ENCODE measurements at regions not wholly inside any gene's neighbourhood (a gene's known extent, or its start where the extent isn't known, plus 50 kb on each side); places are given as distances from the start of the nearest gene placed in this dataset.

- H3K27ac Mint-ChIP-seq, result no peak overlapping the region
- no peak overlapping the region for H3K4me3 Mint-ChIP-seq
- DNase-seq (ENCODE audit: extremely low spot score, unreplicated experiment), result no peak
- no peaks in the 10 kb centered on the region for H3K9me3 Mint-ChIP-seq
- peaks cover 12% of the 10 kb centered on the region for H3K27me3 Mint-ChIP-seq
- H3K36me3 Mint-ChIP-seq, result no peaks in the 10 kb centered on the region
- no peaks in the 10 kb centered on the region for H3K4me1 Mint-ChIP-seq (ENCODE audit: unreplicated experiment)
- TF ChIP-seq, protein P1, sequence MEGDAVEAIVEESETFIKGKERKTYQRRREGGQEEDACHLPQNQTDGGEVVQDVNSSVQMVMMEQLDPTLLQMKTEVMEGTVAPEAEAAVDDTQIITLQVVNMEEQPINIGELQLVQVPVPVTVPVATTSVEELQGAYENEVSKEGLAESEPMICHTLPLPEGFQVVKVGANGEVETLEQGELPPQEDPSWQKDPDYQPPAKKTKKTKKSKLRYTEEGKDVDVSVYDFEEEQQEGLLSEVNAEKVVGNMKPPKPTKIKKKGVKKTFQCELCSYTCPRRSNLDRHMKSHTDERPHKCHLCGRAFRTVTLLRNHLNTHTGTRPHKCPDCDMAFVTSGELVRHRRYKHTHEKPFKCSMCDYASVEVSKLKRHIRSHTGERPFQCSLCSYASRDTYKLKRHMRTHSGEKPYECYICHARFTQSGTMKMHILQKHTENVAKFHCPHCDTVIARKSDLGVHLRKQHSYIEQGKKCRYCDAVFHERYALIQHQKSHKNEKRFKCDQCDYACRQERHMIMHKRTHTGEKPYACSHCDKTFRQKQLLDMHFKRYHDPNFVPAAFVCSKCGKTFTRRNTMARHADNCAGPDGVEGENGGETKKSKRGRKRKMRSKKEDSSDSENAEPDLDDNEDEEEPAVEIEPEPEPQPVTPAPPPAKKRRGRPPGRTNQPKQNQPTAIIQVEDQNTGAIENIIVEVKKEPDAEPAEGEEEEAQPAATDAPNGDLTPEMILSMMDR (conservative IDR thresholded peaks at IDR 0.05), result no peak
Observed at GRCh38 chr5:6262651-6263363, 115.5 kb downstream of the MED10 start.

GRCh38 chr5:6261668-6262067, 116.7 kb downstream of the MED10 start:
- H3K4me3 Mint-ChIP-seq, result no peak overlapping the region
- no peak for DNase-seq (ENCODE audit: extremely low spot score, unreplicated experiment)
- no peaks in the 10 kb centered on the region for H3K9me3 Mint-ChIP-seq
- no peaks in the 10 kb centered on the region for H3K36me3 Mint-ChIP-seq
- TF ChIP-seq, protein P1 (conservative IDR thresholded peaks at IDR 0.05), result no peak
- H3K4me1 Mint-ChIP-seq (ENCODE audit: unreplicated experiment), result no peaks in the 10 kb centered on the region
- H3K27ac Mint-ChIP-seq, result no peak overlapping the region
- peaks cover 16% of the 10 kb centered on the region for H3K27me3 Mint-ChIP-seq

DNA sequence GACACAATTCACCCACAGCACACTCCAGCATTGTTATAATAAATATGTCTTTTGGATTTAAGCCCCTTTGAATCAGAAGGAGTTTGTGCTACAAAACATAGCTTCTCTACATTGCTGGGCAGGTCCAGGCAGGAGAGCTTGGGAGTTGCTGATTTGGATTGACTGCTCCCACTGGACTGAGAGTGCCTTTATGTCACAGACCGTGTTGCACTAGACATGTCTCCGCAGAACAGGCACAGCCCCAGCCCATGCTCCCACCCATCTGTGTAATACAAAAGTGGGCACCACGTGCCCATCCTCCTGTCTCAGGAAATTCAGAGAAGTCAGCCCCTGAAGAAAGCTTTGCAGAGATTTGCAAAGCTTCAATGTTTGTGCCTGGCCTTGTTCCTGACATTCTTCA, 117.1 kb downstream of the MED10 start:
- no peaks in the 10 kb centered on the region for H3K4me1 Mint-ChIP-seq (ENCODE audit: unreplicated experiment)
- TF ChIP-seq, protein P1 (conservative IDR thresholded peaks at IDR 0.05), result no peak
- H3K27ac Mint-ChIP-seq, result no peak overlapping the region
- no peak for DNase-seq (ENCODE audit: extremely low spot score, unreplicated experiment)
- no peaks in the 10 kb centered on the region for H3K9me3 Mint-ChIP-seq
- H3K27me3 Mint-ChIP-seq, result peaks cover 18% of the 10 kb centered on the region
- H3K36me3 Mint-ChIP-seq, result no peaks in the 10 kb centered on the region
- H3K4me3 Mint-ChIP-seq, result no peak overlapping the region

GRCh38 chr5:6260846-6261245, 117.5 kb downstream of the MED10 start:
- no peaks in the 10 kb centered on the region for H3K36me3 Mint-ChIP-seq
- H3K4me3 Mint-ChIP-seq, result no peak overlapping the region
- DNase-seq (ENCODE audit: extremely low spot score, unreplicated experiment), result no peak
- H3K4me1 Mint-ChIP-seq (ENCODE audit: unreplicated experiment), result no peaks in the 10 kb centered on the region
- peaks cover 18% of the 10 kb centered on the region for H3K27me3 Mint-ChIP-seq
- H3K9me3 Mint-ChIP-seq, result no peaks in the 10 kb centered on the region
- no peak overlapping the region for H3K27ac Mint-ChIP-seq
- TF ChIP-seq, protein P1 (conservative IDR thresholded peaks at IDR 0.05), result no peak

- no peaks in the 10 kb centered on the region for H3K4me1 Mint-ChIP-seq (ENCODE audit: unreplicated experiment)
- peaks cover 12% of the 10 kb centered on the region for H3K27me3 Mint-ChIP-seq
- H3K9me3 Mint-ChIP-seq, result no peaks in the 10 kb centered on the region
- TF ChIP-seq, protein P1 (conservative IDR thresholded peaks at IDR 0.05), result no peak
- H3K4me3 Mint-ChIP-seq, result no peak overlapping the region
- no peak overlapping the region for H3K27ac Mint-ChIP-seq
- no peaks in the 10 kb centered on the region for H3K36me3 Mint-ChIP-seq
- no peak for DNase-seq (ENCODE audit: extremely low spot score, unreplicated experiment)
Observed at GRCh38 chr5:6256901-6257300, 121.4 kb downstream of the MED10 start.
